H9 (cell line): ENCODE measurements at regions not wholly inside any gene's neighbourhood (a gene's known extent, or its start where the extent isn't known, plus 50 kb on each side); places are given as distances from the start of the nearest gene placed in this dataset.

Source experiments
- DNase-seq: peaks from one replicate; pipeline ENCODE4 v3.0.0-alpha.2; 2017
- H2AFZ ChIP-seq: one replicate; pipeline ENCODE4 v1.6.1; 2013; ENCODE audit warnings: mild to moderate bottlenecking, low read length, control low read depth, moderate library complexity
- H2AK5ac ChIP-seq: 2 replicates; pipeline ENCODE4 v1.6.1; 2013; ENCODE audit warnings: low read length, control low read depth, mixed read lengths; ENCODE audit not compliant: insufficient read length
- H2BK120ac ChIP-seq: one replicate; pipeline ENCODE4 v1.6.1; 2013; ENCODE audit warnings: low read depth, mild to moderate bottlenecking, low read length, control low read depth, inconsistent platforms; ENCODE audit not compliant: poor library complexity, severe bottlenecking
- H2BK12ac ChIP-seq: 2 replicates; pipeline ENCODE4 v1.6.1; 2013; ENCODE audit warnings: low read length, control low read depth, mixed read lengths, low read depth; ENCODE audit not compliant: insufficient read length
- H2BK15ac ChIP-seq: 2 replicates; pipeline ENCODE4 v1.6.1; 2013; ENCODE audit warnings: low read depth, low read length, control low read depth
- H2BK20ac ChIP-seq: one replicate; pipeline ENCODE4 v1.6.1; 2013; ENCODE audit warnings: low read depth, mild to moderate bottlenecking, low read length, control low read depth, inconsistent platforms; ENCODE audit not compliant: poor library complexity, severe bottlenecking
- H2BK5ac ChIP-seq: 2 replicates; pipeline ENCODE4 v1.6.1; 2013; ENCODE audit warnings: low read length, control low read depth, mixed read lengths; ENCODE audit not compliant: insufficient read length
- H3K14ac ChIP-seq: 2 replicates; pipeline ENCODE4 v1.6.1; 2013; ENCODE audit warnings: low read length, control low read depth; ENCODE audit not compliant: insufficient read depth
- H3K18ac ChIP-seq: 2 replicates; pipeline ENCODE4 v1.6.1; 2013; ENCODE audit warnings: low read depth, mild to moderate bottlenecking, mixed read lengths, low read length, control low read depth; ENCODE audit not compliant: insufficient read length
- H3K23ac ChIP-seq: 2 replicates; pipeline ENCODE4 v1.6.1; 2013; ENCODE audit warnings: low read length, control low read depth, mixed read lengths, low read depth; ENCODE audit not compliant: insufficient read length
- H3K23me2 ChIP-seq: 2 replicates; pipeline ENCODE4 v1.6.1; 2013; ENCODE audit warnings: low read depth, mild to moderate bottlenecking, mixed read lengths, low read length, control low read depth; ENCODE audit not compliant: insufficient read length, poor library complexity, severe bottlenecking
- H3K27ac ChIP-seq: 2 replicates; pipeline ENCODE4 v1.5.1; 2013; ENCODE audit warnings: low read length, control low read depth, mixed read lengths, low read depth; ENCODE audit not compliant: insufficient read length
- H3K27me3 ChIP-seq: 2 replicates; pipeline ENCODE4 v1.6.1; 2013; ENCODE audit warnings: low read length, control low read depth, inconsistent platforms; ENCODE audit not compliant: insufficient read depth
- H3K4ac ChIP-seq: 2 replicates; pipeline ENCODE4 v1.6.1; 2013; ENCODE audit warnings: low read depth, mild to moderate bottlenecking, control low read depth, inconsistent platforms, low read length, moderate library complexity
- H3K4me1 ChIP-seq: 2 replicates; pipeline ENCODE4 v1.6.1; 2013; ENCODE audit warnings: low read length, control low read depth, inconsistent platforms; ENCODE audit not compliant: insufficient read depth
- H3K4me2 ChIP-seq: 2 replicates; pipeline ENCODE4 v1.6.1; 2013; ENCODE audit warnings: low read length, control low read depth, mixed read lengths; ENCODE audit not compliant: insufficient read length, insufficient read depth
- H3K56ac ChIP-seq: 2 replicates; pipeline ENCODE4 v1.6.1; 2013; ENCODE audit warnings: low read depth, mild to moderate bottlenecking, mixed read lengths, low read length, control low read depth; ENCODE audit not compliant: insufficient read length
- H3K79me1 ChIP-seq: 2 replicates; pipeline ENCODE4 v1.6.1; 2013; ENCODE audit warnings: low read depth, mild to moderate bottlenecking, moderate library complexity, low read length, control low read depth, inconsistent platforms; ENCODE audit not compliant: insufficient read depth, poor library complexity, severe bottlenecking
- H3K79me2 ChIP-seq: 2 replicates; pipeline ENCODE4 v1.6.1; 2013; ENCODE audit warnings: low read length, control low read depth, inconsistent platforms; ENCODE audit not compliant: insufficient read depth
- H3K9ac ChIP-seq: 2 replicates; pipeline ENCODE4 v1.6.1; 2013; ENCODE audit warnings: low read length, control low read depth, mixed read lengths; ENCODE audit not compliant: insufficient read length; ENCODE audit errors: extremely low read depth
- H3K9me3 ChIP-seq: one replicate; pipeline ENCODE4 v1.6.1; 2013; ENCODE audit warnings: low read depth, low read length, inconsistent platforms; ENCODE audit not compliant: control insufficient read depth
- H3T11ph ChIP-seq: one replicate; pipeline ENCODE4 v1.6.1; 2013; ENCODE audit warnings: mild to moderate bottlenecking, low read length, control low read depth, inconsistent platforms
- H4K20me1 ChIP-seq: one replicate; pipeline ENCODE4 v1.6.1; 2013; ENCODE audit not compliant: control insufficient read depth, insufficient read length, insufficient read depth
- H4K5ac ChIP-seq: 2 replicates; pipeline ENCODE4 v1.6.1; 2013; ENCODE audit warnings: low read depth, mild to moderate bottlenecking, mixed read lengths, low read length, control low read depth; ENCODE audit not compliant: insufficient read length
- H4K8ac ChIP-seq: replicated peaks from 2 replicates; pipeline ENCODE4 v1.6.1; 2013; ENCODE audit warnings: low read length, control low read depth, mixed read lengths, low read depth; ENCODE audit not compliant: insufficient read length
- H4K91ac ChIP-seq: 2 replicates; pipeline ENCODE4 v1.6.1; 2013; ENCODE audit warnings: low read depth, mild to moderate bottlenecking, moderate library complexity, mixed read lengths, low read length, control low read depth; ENCODE audit not compliant: insufficient read length
- H3K27ac Mint-ChIP-seq, 3 experiments: 2 replicates in 2 of 3; 3 replicates in 1 of 3; pipeline ENCODE4 v1.8.0; 2020 to 2021; ENCODE audit warnings: mixed read lengths in 3 of 3, mild to moderate bottlenecking in 1 of 3, moderate library complexity in 1 of 3
- H3K27me3 Mint-ChIP-seq: 2 replicates; pipeline ENCODE4 v1.8.0; 2021; ENCODE audit warnings: low read depth, mild to moderate bottlenecking, moderate library complexity, mixed read lengths
- H3K36me3 Mint-ChIP-seq, 3 experiments: 2 replicates in 2 of 3; 3 replicates in 1 of 3; pipeline ENCODE4 v1.8.0; 2020 to 2021; ENCODE audit warnings: low read depth in 3 of 3, mixed read lengths in 3 of 3; ENCODE audit not compliant: insufficient read depth in 1 of 3
- H3K4me1 Mint-ChIP-seq, 2 experiments: 2 replicates each; pipeline ENCODE4 v1.8.0; 2020; ENCODE audit warnings: mixed read lengths in 2 of 2
- H3K4me3 Mint-ChIP-seq, 2 experiments: 2 replicates in 1 of 2; 3 replicates in 1 of 2; pipeline ENCODE4 v1.8.0; 2020 to 2021; ENCODE audit warnings: mild to moderate bottlenecking in 2 of 2, mixed read lengths in 2 of 2, moderate library complexity in 1 of 2
- H3K9me3 Mint-ChIP-seq, 2 experiments: 2 replicates in 1 of 2; 3 replicates in 1 of 2; pipeline ENCODE4 v1.8.0; 2020; ENCODE audit warnings: mild to moderate bottlenecking in 2 of 2, mixed read lengths in 2 of 2, moderate library complexity in 1 of 2
- CTCF ChIP-seq: fragments of 200-600 bp; sonication (generic); conservative IDR thresholded peaks from 3 replicates; pipeline ENCODE4 v1.8.0; 2021; ENCODE audit warnings: antibody characterized with exemption, mild to moderate bottlenecking
- WGBS: extraction: QIAGEN DNeasy Blood & Tissue Kit; methylation state at CpG from one replicate; pipeline ENCODE4 v1.1.7; 2013; ENCODE audit warnings: missing lambda C conversion rate, low lambda C conversion rate, mixed read lengths; ENCODE audit not compliant: insufficient read length; ENCODE audit errors: extremely low coverage; 5-methylcytosine and 5-hydroxymethylcytosine counted together

DNA sequence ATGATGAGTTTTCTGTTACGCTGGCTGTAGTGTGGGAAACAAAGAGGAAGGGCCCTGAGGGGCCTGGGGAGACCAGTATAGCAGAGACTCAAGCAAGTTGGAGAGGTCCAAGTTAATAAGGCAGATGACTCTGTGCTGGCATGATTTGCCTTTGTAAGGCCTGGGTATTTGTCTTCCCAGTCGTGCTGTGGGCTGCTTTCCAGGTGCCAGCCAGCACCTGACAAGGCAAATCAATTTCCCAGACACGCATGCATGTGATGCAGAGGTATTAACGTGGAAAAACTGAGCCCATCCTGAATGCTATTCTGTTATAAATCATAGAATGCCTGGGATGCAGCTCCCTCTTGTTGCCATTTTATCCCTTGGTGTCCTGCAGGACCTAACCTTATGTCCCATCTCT lies 175.6 kb downstream of the MFSD1 start:
- no peak overlapping the region for H4K5ac ChIP-seq

More for the DNA sequence above, 175.6 kb downstream of the MFSD1 start:
- Histone ChIP-seq H4K20me1 (no peaks in the 10 kb centered on the region), H2BK120ac (no peak overlapping the region), H2BK15ac (no peak overlapping the region), H3K27ac (no peak overlapping the region), H2AK5ac (no peak overlapping the region), H3K23me2 (no peaks in the 10 kb centered on the region), H4K91ac (no peak overlapping the region), H3K14ac (no peak overlapping the region), H3K9ac (no peak overlapping the region), H3K56ac (no peak overlapping the region), H3K18ac (no peak overlapping the region), H2BK12ac (no peak overlapping the region), H2BK20ac (no peak overlapping the region), H3K9me3 (no peaks in the 10 kb centered on the region), H3T11ph (no peak overlapping the region), H3K4me2 (no peak overlapping the region), H3K4me1 (no peaks in the 10 kb centered on the region), H4K8ac (no peak overlapping the region), H3K79me1 (no peaks in the 10 kb centered on the region), H2AFZ (no peak overlapping the region), H3K4ac (no peak overlapping the region), H2BK5ac (no peak overlapping the region), H3K79me2 (no peaks in the 10 kb centered on the region), H3K23ac (no peak overlapping the region), H3K27me3 (no peaks in the 10 kb centered on the region)
- DNase-seq = no peak
- peaks cover 3 to 5% of the 10 kb centered on the region in 2 experiments; a peak in 3 of 5 replicates for H3K9me3 Mint-ChIP-seq
- peaks cover 0 to 5% (median 2%) of the 10 kb centered on the region in 3 experiments; a peak in 1 of 7 replicates for H3K36me3 Mint-ChIP-seq
- peaks cover 3% of the 10 kb centered on the region in 2 experiments; a peak in 2 of 4 replicates for H3K4me1 Mint-ChIP-seq
- WGBS = no CpG with 5 or more reads among the region's 4 CpGs
- H3K27me3 Mint-ChIP-seq = no peaks in the 10 kb centered on the region
- H3K27ac Mint-ChIP-seq = no peak overlapping the region
- H3K4me3 Mint-ChIP-seq = no peak overlapping the region
- TF ChIP-seq CTCF = no peak
